ENCODE measurements at regions not wholly inside any gene's neighbourhood (a gene's known extent, or its start where the extent isn't known, plus 50 kb on each side); places are given as distances from the start of the nearest gene placed in this dataset.

DNA sequence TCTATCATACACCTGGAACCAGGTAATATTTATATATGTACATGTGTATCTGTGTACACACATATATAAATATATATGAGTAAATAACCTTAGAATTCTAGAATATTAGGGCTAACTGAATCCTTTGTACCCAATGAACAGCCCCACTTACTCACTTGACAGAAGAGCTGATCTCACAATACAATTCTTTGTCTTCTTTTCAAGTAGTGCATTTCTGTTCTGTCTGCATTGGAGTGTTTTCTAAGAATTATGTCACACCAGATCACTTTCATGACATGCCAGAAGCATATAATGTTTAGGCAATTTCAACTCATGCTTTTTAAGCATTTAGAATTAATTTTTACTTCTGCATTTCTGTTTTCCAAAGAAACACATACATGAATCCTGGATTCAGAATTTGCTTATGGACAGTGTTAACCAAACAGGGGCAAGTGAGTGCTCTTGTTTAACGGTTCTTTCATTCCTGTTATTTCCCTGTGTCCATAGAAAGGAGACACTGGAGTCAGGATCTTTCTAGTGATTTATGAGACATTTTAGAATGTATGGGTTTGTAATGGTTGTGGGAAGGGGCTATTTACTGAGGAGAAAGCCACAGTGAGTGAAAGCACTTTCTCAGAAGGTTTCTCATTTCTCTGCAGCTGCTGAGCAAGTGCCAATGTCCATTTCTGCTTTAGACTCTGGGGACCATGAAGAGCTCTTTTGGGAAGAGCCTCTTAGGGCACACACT is 123.2 kb downstream of the RMI1 start:
- H3K4me3 ChIP-seq (ENCODE audit: low read length) = no peak overlapping the region
- no peak for DNase-seq (ENCODE audit: low read depth)
- TF ChIP-seq, protein P1, sequence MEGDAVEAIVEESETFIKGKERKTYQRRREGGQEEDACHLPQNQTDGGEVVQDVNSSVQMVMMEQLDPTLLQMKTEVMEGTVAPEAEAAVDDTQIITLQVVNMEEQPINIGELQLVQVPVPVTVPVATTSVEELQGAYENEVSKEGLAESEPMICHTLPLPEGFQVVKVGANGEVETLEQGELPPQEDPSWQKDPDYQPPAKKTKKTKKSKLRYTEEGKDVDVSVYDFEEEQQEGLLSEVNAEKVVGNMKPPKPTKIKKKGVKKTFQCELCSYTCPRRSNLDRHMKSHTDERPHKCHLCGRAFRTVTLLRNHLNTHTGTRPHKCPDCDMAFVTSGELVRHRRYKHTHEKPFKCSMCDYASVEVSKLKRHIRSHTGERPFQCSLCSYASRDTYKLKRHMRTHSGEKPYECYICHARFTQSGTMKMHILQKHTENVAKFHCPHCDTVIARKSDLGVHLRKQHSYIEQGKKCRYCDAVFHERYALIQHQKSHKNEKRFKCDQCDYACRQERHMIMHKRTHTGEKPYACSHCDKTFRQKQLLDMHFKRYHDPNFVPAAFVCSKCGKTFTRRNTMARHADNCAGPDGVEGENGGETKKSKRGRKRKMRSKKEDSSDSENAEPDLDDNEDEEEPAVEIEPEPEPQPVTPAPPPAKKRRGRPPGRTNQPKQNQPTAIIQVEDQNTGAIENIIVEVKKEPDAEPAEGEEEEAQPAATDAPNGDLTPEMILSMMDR (IDR thresholded peaks at IDR 0.05; ENCODE audit: insufficient read depth, low read depth, low read length, missing control alignments) = no peak

DNA sequence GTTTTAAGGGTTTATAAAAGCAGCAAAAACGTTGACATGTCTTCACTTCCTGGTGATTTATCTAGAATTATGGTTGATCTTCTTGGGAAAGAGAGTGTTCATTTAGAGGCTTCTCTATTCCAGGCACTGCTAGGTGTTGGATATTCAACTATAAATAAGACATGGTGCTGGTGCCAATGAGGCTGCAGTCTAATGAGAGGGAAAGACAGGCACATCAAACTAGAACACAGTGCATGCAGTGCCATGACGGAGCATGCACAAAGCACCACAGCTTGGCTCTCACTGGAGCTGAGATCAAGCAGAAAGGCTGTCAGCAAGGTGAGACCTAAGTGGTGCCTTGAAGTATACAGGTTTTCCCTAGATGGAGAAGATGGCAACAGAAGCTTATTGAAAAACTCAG is 126.5 kb downstream of the RMI1 start:
- no peak overlapping the region for H3K4me3 ChIP-seq (ENCODE audit: low read length)
- TF ChIP-seq, protein P1 (IDR thresholded peaks at IDR 0.05; ENCODE audit: insufficient read depth, low read depth, low read length, missing control alignments) = no peak
- DNase-seq (ENCODE audit: low read depth) = no peak

DNA sequence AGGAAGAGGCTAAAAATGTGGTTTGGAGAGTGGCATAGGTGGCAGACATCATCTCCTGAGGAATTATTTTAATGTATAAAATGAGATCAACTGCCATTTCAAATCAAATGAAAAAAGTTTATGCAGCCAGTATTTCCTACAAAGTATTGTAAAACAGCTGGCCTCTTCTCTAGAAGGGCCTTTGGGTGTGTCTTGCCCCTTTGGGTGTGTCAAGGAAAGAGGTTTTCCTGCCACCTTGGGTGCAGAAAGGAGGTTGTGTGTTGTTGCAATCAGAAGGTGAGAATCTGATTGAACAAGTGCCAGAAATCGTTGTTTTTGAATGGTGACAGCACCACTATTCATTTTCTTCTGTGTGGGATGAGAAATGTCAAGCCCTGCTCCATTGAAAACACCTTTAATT is 127.4 kb downstream of the RMI1 start:
- no peak overlapping the region for H3K4me3 ChIP-seq (ENCODE audit: low read length)
- TF ChIP-seq, protein P1 (IDR thresholded peaks at IDR 0.05; ENCODE audit: insufficient read depth, low read depth, low read length, missing control alignments) = no peak
- DNase-seq (ENCODE audit: low read depth) = no peak

DNA sequence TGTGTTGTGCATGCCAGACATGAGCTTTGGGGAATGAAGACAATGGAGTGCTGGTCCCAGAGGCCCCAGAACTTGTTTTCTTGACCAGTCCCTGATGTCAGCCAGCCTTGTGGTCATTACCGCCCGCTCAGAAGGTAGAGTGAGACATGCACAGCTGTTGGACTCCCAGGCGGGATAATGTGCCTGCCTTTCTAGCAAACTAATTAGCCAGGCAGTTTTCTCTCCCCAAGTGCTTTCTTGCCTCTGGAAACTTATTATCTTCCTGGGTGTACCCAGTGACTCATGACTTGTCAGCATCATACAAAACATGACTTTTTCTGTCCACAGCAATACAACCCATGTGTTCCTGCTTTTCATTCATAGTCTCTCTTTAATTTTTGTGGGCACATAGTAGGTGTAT is 131.1 kb downstream of the RMI1 start:
- TF ChIP-seq, protein P1 (IDR thresholded peaks at IDR 0.05; ENCODE audit: insufficient read depth, low read depth, low read length, missing control alignments) = no peak
- no peak overlapping the region for H3K4me3 ChIP-seq (ENCODE audit: low read length)
- peak; percentile 70 for DNase-seq (ENCODE audit: low read depth)

DNA sequence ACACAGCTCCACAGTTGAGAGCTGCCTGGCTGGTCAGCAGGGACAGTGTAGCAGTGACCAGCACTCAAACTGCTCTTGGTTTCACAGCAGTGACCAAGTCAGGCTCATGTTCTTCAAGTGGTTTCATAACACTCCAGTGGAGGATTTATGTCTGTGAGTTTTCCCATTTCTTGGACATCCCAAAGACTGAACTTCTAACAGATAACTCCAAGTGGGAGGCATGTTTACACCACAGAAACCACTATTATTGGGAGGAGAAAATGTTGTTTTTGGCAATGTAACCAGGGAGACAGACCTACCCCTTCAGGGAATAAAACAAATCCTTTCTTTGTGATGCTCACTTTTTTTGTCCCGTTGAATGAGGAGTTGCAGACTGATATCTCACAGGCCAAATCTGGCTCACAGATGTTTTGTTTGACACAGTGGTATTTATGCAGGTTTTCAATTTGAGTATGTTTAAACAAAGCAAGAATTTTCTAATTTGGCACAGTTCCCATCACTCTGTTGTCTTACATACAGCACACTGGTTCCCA is 141.5 kb downstream of the RMI1 start:
- TF ChIP-seq, protein P1 (IDR thresholded peaks at IDR 0.05; ENCODE audit: insufficient read depth, low read depth, low read length, missing control alignments) = no peak
- H3K4me3 ChIP-seq (ENCODE audit: low read length) = no peak overlapping the region
- DNase-seq (ENCODE audit: low read depth) = no peak

DNA sequence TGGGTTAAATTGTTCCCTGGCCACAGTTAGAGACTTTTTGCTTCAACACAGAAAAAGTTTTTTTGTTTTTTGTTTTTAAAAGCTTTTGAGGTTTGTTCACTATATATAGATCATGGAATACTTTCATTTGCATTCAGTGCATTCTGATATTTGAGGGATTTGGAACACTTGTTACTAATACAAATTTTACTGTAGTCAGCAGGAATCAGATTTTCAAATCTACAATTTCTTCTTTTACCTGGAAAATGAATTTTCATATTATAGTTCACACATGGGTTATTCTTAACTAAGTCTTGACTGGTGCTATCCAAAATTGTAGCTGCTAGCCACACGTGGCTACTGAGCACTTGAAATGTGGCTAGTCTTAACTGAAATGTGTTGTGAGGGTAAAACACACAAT is 142.0 kb downstream of the RMI1 start:
- H3K4me3 ChIP-seq (ENCODE audit: low read length) = no peak overlapping the region
- TF ChIP-seq, protein P1 (IDR thresholded peaks at IDR 0.05; ENCODE audit: insufficient read depth, low read depth, low read length, missing control alignments) = no peak
- no peak for DNase-seq (ENCODE audit: low read depth)
